ENCODE measurements at regions not wholly inside any gene's neighbourhood (a gene's known extent, or its start where the extent isn't known, plus 50 kb on each side); places are given as distances from the start of the nearest gene placed in this dataset.
"Not testable (repeated sequence)": the region's sequence is repeated elsewhere in the genome, so short reads cannot be mapped to it uniquely, and the experiment has no call there.

- no peak for DNase-seq
Measured at GRCh38 chr15:95021816-95022215, 790.5 kb downstream of the MCTP2 start.

- DNase-seq = peak; percentile 5
Measured at GRCh38 chr15:95024351-95024750, 793.0 kb downstream of the MCTP2 start.

GRCh38 chr15:95025924-95026728 is 794.8 kb downstream of the MCTP2 start:
- DNase-seq = peak; percentile 35

- DNase-seq = no peak
Measured at GRCh38 chr15:95027981-95028380, 796.6 kb downstream of the MCTP2 start.

GRCh38 chr15:95032156-95032555 is 800.8 kb downstream of the MCTP2 start:
- DNase-seq = no peak

- no peak for DNase-seq
Measured at GRCh38 chr15:95035106-95035505, 803.7 kb downstream of the MCTP2 start.

- DNase-seq = no peak
Measured at GRCh38 chr15:95041297-95041696, 809.9 kb downstream of the MCTP2 start.

- not testable (repeated sequence) for DNase-seq
Measured at GRCh38 chr15:95043236-95043932, 812.0 kb downstream of the MCTP2 start.

GRCh38 chr15:95043933-95044313 is 812.6 kb downstream of the MCTP2 start:
- no peak for DNase-seq

- DNase-seq = no peak
Measured at GRCh38 chr15:95044745-95045417, 813.5 kb downstream of the MCTP2 start.

GRCh38 chr15:95051861-95052260 is 820.5 kb downstream of the MCTP2 start:
- no peak for DNase-seq

- DNase-seq = no peak
Measured at GRCh38 chr15:95059346-95059905, 828.1 kb downstream of the MCTP2 start.

GRCh38 chr15:95068701-95069521 is 837.5 kb downstream of the MCTP2 start:
- no peak for DNase-seq

GRCh38 chr15:95075792-95076677 is 844.7 kb downstream of the MCTP2 start:
- DNase-seq = no peak

GRCh38 chr15:95076678-95076990 is 845.3 kb downstream of the MCTP2 start:
- DNase-seq = no peak

GRCh38 chr15:95078003-95078402 is 846.6 kb downstream of the MCTP2 start:
- DNase-seq = no peak

GRCh38 chr15:95080228-95080627 is 848.9 kb downstream of the MCTP2 start:
- DNase-seq = not testable (repeated sequence)

- no peak for DNase-seq
Measured at GRCh38 chr15:95085056-95085455, 853.7 kb downstream of the MCTP2 start.

GRCh38 chr15:95086531-95087252 is 855.3 kb downstream of the MCTP2 start:
- DNase-seq = no peak

- no peak for DNase-seq
Measured at GRCh38 chr15:95087253-95087609, 855.9 kb downstream of the MCTP2 start.

- no peak for DNase-seq
Measured at GRCh38 chr15:95091444-95091843, 860.1 kb downstream of the MCTP2 start.

Data from activated CD4-positive, alpha-beta T cell treated with anti-CD3 and anti-CD28 coated beads, Interleukin-10, Interleukin-2, amounts not matched to agents 100 ng/mL and 50 ng/mL, durations not matched to agents 16 hours and 8 hours (primary cell).